WTC11 (cell line): ENCODE measurements at regions not wholly inside any gene's neighbourhood (a gene's known extent, or its start where the extent isn't known, plus 50 kb on each side); places are given as distances from the start of the nearest gene placed in this dataset.

Source experiments
- ARID4B ChIP-seq: sonication (generic); formaldehyde crosslinking; IDR thresholded peaks from 2 replicates; pipeline ENCODE4 v1.8.0; 2023; ENCODE audit warnings: missing genetic modification reagents, mild to moderate bottlenecking, borderline replicate concordance
- ATF2 ChIP-seq: sonication (generic); formaldehyde crosslinking; IDR thresholded peaks from 2 replicates; pipeline ENCODE4 v1.8.1; 2022; ENCODE audit warnings: low read depth, missing genetic modification reagents, borderline replicate concordance
- USF1 ChIP-seq: sonication (generic); formaldehyde crosslinking; IDR thresholded peaks from 2 replicates; pipeline ENCODE4 v1.8.0; 2022; ENCODE audit warnings: mild to moderate bottlenecking, missing genetic modification reagents
- TF ChIP-seq, protein P1 (sequence below): fragments of 200-600 bp; IDR thresholded peaks from 2 replicates; pipeline ENCODE4 v1.8.0; 2022; ENCODE audit warnings: antibody characterized with exemption

GRCh38 chr6:90922325-90922724, 335.5 kb upstream of the MAP3K7 start:
- TF ChIP-seq ATF2 (CRISPR knock-in tag): no peak
- TF ChIP-seq ARID4B: no peak
- TF ChIP-seq, protein P1, sequence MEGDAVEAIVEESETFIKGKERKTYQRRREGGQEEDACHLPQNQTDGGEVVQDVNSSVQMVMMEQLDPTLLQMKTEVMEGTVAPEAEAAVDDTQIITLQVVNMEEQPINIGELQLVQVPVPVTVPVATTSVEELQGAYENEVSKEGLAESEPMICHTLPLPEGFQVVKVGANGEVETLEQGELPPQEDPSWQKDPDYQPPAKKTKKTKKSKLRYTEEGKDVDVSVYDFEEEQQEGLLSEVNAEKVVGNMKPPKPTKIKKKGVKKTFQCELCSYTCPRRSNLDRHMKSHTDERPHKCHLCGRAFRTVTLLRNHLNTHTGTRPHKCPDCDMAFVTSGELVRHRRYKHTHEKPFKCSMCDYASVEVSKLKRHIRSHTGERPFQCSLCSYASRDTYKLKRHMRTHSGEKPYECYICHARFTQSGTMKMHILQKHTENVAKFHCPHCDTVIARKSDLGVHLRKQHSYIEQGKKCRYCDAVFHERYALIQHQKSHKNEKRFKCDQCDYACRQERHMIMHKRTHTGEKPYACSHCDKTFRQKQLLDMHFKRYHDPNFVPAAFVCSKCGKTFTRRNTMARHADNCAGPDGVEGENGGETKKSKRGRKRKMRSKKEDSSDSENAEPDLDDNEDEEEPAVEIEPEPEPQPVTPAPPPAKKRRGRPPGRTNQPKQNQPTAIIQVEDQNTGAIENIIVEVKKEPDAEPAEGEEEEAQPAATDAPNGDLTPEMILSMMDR: no peak
- no peak for TF ChIP-seq USF1 (CRISPR knock-in tag)
